ENCODE measurements at regions not wholly inside any gene's neighbourhood (a gene's known extent, or its start where the extent isn't known, plus 50 kb on each side); places are given as distances from the start of the nearest gene placed in this dataset.

DNA sequence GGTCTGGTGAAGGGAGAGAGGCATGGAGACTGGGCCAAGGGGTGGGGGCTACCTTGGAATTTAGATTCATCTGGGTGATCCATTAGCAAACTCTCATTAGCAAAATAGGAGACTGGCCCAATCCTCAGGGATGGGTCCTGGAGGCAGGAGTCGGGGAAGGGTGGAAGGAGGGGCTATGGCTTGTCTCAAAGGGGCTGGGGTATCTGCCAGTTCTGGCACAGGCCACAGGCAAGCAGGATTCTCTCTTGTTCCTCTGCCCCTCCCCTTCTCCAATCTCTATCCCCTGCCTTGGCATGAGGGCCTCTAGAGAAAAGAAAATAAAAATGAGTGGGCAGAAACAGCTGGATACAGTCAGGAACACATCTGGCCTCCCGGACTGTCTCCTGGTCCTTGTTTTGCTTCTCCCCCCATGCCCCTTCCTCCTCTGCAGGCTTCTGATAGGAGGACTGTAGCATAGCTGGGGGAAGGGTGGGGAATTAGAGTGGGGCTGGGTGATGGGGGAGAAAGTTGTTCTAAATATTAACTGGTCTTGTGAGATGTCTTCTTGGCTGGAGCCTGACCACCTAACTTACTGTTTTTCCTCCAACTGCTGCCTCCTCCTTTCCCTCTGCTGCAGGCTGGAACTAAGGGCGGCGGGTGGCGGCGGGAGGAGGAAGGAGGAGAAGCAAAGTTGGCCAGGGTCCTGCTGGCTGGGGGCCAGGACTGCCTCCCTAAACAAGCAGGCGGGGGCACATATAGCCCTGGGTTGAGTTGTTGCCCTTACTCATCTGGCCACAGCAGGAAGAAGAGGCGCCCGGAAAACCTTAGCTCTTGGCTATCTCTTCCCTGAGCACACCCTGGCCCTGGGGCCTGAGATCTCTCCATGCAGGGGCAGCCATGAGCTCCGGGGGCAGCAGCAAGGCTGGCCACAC lies 53.3 kb upstream of the LAS1L start:
- TF ChIP-seq RAD21 (IDR thresholded peaks at IDR 0.05; ENCODE audit: low read length) = no peak; the same call in 1 of the 2 replicates
- TF ChIP-seq, protein P1, sequence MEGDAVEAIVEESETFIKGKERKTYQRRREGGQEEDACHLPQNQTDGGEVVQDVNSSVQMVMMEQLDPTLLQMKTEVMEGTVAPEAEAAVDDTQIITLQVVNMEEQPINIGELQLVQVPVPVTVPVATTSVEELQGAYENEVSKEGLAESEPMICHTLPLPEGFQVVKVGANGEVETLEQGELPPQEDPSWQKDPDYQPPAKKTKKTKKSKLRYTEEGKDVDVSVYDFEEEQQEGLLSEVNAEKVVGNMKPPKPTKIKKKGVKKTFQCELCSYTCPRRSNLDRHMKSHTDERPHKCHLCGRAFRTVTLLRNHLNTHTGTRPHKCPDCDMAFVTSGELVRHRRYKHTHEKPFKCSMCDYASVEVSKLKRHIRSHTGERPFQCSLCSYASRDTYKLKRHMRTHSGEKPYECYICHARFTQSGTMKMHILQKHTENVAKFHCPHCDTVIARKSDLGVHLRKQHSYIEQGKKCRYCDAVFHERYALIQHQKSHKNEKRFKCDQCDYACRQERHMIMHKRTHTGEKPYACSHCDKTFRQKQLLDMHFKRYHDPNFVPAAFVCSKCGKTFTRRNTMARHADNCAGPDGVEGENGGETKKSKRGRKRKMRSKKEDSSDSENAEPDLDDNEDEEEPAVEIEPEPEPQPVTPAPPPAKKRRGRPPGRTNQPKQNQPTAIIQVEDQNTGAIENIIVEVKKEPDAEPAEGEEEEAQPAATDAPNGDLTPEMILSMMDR (conservative IDR thresholded peaks at IDR 0.05; ENCODE audit: low read depth, low read length) = no peak
- no peak for TF ChIP-seq FOS (IDR thresholded peaks at IDR 0.05; ENCODE audit: low read depth, low read length)
- TF ChIP-seq POLR2A (IDR thresholded peaks at IDR 0.05; ENCODE audit: low read depth, low read length) = no peak
- TF ChIP-seq SMC3 (IDR thresholded peaks at IDR 0.05; ENCODE audit: low read depth, low read length) = no peak
